Esophagus squamous epithelium (tissue), 4 donors: ENCODE measurements at regions not wholly inside any gene's neighbourhood (a gene's known extent, or its start where the extent isn't known, plus 50 kb on each side); places are given as distances from the start of the nearest gene placed in this dataset.

Experiments used
- POLR2A ChIP-seq, 4 donors: fragments of 450-650 bp; IDR thresholded peaks; one replicate each; pipeline ENCODE4 v1.6.1; 2017; ENCODE audit warnings: antibody characterized with exemption in 4 of 4, mild to moderate bottlenecking in 4 of 4, moderate library complexity in 3 of 4
- TF ChIP-seq, protein P1 (sequence below), 6 experiments: fragments of 450-650 bp in 4 of 6; fragments of 200-600 bp in 2 of 6; sonication (generic) in 2 of 6; IDR thresholded peaks; one replicate each; pipeline ENCODE4 v1.5.1; 2016 to 2019; ENCODE audit warnings: antibody characterized with exemption in 6 of 6, mild to moderate bottlenecking in 4 of 6, moderate library complexity in 4 of 6

DNA sequence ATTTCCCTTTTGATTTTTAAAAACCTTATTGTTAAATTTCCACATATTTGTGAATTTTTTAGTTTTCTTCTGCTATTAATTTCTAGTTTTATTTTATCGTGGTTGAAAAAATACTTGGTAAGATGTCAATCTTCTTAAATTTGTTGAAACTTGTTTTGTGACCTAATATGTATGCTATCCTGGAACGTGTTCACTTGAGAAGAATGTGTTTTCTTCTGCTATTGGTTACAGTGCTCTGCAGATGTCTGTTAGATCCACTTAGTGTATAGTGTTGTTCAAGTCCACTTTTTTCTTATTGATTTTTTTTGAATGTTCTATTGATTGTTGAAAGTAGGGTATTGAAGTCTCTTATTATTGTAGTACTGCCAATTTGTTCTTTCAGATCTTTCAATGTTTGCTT is 116.5 kb upstream of the NETO1 start:
- TF ChIP-seq, protein P1, sequence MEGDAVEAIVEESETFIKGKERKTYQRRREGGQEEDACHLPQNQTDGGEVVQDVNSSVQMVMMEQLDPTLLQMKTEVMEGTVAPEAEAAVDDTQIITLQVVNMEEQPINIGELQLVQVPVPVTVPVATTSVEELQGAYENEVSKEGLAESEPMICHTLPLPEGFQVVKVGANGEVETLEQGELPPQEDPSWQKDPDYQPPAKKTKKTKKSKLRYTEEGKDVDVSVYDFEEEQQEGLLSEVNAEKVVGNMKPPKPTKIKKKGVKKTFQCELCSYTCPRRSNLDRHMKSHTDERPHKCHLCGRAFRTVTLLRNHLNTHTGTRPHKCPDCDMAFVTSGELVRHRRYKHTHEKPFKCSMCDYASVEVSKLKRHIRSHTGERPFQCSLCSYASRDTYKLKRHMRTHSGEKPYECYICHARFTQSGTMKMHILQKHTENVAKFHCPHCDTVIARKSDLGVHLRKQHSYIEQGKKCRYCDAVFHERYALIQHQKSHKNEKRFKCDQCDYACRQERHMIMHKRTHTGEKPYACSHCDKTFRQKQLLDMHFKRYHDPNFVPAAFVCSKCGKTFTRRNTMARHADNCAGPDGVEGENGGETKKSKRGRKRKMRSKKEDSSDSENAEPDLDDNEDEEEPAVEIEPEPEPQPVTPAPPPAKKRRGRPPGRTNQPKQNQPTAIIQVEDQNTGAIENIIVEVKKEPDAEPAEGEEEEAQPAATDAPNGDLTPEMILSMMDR (IDR thresholded peaks at IDR 0.05) = no peak
- TF ChIP-seq POLR2A (IDR thresholded peaks at IDR 0.05) = no peak
